SK-N-SH treated with all-trans-retinoic acid at 6 μM for 48 hours (cell line): ENCODE measurements at regions not wholly inside any gene's neighbourhood (a gene's known extent, or its start where the extent isn't known, plus 50 kb on each side); places are given as distances from the start of the nearest gene placed in this dataset.

Source experiments
- PATZ1 ChIP-seq: fragments of 250-450 bp; sonication (Bioruptor Pico); IDR thresholded peaks from 2 replicates; pipeline ENCODE4 v1.8.0; 2020; ENCODE audit warnings: mild to moderate bottlenecking, moderate library complexity, borderline replicate concordance
- POU6F1 ChIP-seq: fragments of 250-450 bp; sonication (Bioruptor Pico); IDR thresholded peaks from 2 replicates; pipeline ENCODE4 v1.8.0; 2021; ENCODE audit warnings: low read depth, mild to moderate bottlenecking, moderate library complexity, borderline replicate concordance
- RARB ChIP-seq: fragments of 250-450 bp; sonication (Bioruptor Pico); IDR thresholded peaks from 2 replicates; pipeline ENCODE4 v1.8.0; 2021; ENCODE audit warnings: mild to moderate bottlenecking, moderate library complexity
- SNAI2 ChIP-seq: fragments of 250-450 bp; sonication (Bioruptor Pico); IDR thresholded peaks from 2 replicates; pipeline ENCODE4 v1.5.0; 2020; ENCODE audit warnings: mild to moderate bottlenecking, moderate library complexity
- TCF4 ChIP-seq: fragments of 250-450 bp; sonication (Bioruptor Pico); IDR thresholded peaks from 2 replicates; pipeline ENCODE4 v1.8.0; 2021; ENCODE audit warnings: mild to moderate bottlenecking, moderate library complexity, borderline replicate concordance

GRCh38 chr4:188683571-188683970, 544.3 kb downstream of the TRIML1 start:
- TF ChIP-seq PATZ1 = no peak
- no peak for TF ChIP-seq RARB (CRISPR knock-in tag)
- no peak for TF ChIP-seq POU6F1 (CRISPR knock-in tag)
- no peak for TF ChIP-seq SNAI2 (CRISPR knock-in tag)
- TF ChIP-seq TCF4 (CRISPR knock-in tag) = no peak
